HK-2 (cell line): ENCODE measurements at regions not wholly inside any gene's neighbourhood (a gene's known extent, or its start where the extent isn't known, plus 50 kb on each side); places are given as distances from the start of the nearest gene placed in this dataset.

ENCODE experiments used
- DNase-seq: peaks from one replicate; pipeline ENCODE4 v3.0.0-alpha.2; 2018; ENCODE audit not compliant: unreplicated experiment

DNA sequence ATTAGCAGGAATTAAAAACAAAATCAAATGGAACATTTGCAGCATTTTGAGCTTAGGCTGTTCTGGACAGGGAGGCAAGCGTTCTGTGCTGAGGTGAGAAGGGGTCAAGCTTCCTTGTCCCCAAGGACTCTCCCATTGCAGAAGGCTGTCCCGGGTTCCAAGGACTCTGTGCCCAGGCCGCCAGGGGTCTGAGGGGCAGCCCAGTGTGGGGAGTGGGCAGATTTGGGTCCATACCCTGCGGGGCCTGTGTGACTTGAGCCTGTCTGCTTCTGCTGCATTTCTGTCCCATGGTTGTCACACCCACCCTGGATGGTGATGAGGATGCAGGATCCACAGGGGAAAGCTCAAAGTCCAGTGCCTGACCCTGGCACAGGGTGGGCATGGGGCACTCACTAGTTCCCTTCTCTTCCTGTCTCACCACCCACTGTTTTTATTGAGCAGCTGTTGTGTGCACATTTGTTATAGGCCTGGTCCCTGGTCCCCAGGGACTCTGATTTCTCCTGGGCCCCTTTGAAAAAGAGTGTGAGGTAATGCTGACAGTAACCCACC, 211.4 kb upstream of the HS6ST1 start:
- DNase-seq: no peak

DNA sequence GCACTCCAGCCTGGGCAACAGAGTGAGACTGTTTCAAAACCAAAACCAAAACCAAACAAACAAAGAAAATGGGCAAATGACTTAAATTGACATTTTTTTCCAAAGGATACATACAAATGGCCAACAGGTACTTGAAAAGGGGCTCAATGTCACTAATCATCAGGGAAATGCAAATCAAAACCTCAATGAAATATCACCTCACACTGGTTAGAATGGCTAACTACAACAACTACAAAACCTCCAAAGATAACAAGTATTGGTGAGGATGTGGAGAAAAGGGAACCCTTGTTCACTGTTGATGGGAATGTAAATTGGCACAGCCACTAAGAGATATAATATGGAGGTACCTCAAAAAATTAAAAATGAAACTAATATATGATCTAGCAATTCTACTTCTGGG, 213.2 kb upstream of the HS6ST1 start:
- no peak for DNase-seq

- no peak for DNase-seq
Measured at GRCh38 chr2:128533101-128533500, 214.4 kb upstream of the HS6ST1 start.

- no peak for DNase-seq
Measured at GRCh38 chr2:128534688-128535392, 216.2 kb upstream of the HS6ST1 start.

GRCh38 chr2:128535953-128536352, 217.3 kb upstream of the HS6ST1 start:
- DNase-seq: no peak

DNA sequence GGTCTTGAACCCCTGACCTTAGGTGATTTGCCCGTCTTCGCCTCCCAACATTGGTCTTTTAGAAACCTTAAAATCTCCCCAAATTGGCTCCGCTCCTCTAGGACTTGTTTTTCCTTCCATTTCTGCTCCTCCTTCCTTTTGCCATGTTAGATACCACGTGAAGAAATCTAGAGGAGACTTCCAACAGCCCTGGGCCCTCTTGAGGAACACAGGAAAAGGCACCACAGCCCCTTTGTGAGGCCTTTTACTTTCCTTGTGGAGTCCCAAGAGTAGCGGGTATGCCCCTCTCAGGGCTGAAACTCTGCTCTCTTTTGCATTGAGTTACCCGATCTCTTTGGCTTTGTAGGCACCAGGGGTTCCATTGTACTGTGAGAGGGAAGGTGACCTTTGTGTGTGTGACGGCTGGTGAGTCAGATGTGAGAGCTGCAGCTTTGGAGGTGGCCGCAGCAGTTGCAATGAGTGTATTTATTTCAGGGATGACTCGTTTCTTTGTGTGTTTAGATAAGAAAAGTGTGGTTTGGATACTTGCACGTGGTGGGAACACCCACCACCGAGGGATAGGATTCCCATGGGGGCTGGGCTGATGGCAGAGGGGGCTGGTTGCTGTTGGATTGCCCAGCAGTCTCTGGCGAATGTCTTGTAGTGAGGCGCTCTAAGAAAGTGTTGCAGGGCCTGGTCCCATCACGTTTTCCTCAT, 218.4 kb upstream of the HS6ST1 start:
- no peak for DNase-seq

GRCh38 chr2:128537646-128538045, 219.0 kb upstream of the HS6ST1 start:
- DNase-seq: no peak

- DNase-seq: no peak
Measured at GRCh38 chr2:128538396-128538795, 219.7 kb upstream of the HS6ST1 start.

DNA sequence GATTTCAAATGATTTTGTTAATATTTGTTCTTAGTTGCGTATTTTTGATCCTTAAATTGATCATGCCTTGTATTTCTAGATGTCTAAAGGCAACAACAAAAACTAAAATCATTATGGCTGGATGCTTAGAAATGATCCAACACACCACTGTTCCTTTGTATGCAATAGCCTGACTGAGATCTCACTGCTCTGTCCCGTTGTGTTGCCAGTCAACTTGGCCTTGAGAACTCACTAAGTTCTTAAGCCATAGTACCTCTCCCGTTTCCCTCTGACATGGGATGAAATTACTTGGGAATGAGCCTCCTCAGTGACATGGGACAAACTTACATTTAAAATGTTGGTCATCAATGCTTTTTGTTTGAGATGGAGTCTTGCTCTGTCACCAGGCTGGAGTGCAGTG, 222.0 kb upstream of the HS6ST1 start:
- no peak for DNase-seq

DNA sequence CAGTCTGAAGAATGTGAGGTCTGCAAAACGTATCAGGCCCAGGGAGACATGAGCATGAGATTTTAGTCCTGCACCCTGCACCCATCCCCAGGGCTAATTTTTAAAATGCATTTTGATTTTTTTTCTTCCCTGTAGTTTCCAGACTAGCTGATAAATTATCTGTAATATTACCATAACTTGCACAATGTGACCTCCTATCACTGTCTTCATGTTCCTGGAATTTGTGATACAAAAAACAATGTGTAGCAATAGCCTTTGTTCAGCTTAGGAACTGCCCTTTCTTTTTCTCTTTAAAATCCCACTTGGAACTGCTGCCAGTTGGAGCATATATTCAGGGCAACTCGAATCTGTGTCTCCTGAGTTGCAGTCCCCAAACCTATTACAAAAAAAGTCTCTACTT, 222.8 kb upstream of the HS6ST1 start:
- no peak for DNase-seq

DNA sequence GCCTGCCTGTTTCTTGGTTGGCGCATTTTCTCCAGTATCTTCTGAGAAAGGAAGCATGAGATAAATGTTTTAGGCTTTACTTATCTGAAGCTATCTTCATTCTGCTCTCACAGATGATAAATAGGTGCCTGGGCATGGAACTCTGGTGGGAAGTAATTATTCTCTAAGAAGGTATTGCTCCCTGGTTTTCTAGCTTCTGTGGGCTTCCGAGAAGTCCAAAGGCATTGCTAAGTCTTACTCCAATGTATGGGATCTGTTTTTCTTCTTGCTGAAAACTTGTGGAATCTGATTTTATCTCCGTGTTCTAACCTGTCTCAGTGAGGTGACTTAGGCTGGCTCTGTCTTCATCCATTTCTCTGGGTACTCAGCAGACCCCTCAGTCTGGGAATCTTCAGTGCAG, 224.4 kb upstream of the HS6ST1 start:
- no peak for DNase-seq

DNA sequence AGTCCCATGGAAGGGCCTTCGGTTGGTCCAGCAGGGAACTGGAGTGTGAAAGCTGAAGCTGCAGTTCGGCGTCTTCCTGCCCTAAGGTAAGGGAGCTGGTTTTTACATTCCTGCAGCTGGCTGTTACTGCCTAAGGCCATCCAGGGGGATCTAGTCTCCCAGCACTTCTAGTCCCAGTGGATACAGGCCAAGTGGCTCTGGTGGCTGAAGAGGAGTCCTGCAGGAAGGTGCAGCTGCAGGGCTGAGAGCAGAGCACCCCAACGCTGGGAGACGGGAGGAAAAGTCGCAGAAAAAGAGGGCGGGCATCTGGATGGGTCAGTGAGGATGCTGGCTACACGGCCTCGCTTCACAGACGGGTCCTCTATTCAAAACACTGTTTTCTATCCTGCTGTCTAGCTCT, 225.0 kb upstream of the HS6ST1 start:
- no peak for DNase-seq

- DNase-seq: no peak
Measured at GRCh38 chr2:128544321-128545037, 225.8 kb upstream of the HS6ST1 start.

GRCh38 chr2:128545085-128545484, 226.4 kb upstream of the HS6ST1 start:
- no peak for DNase-seq

DNA sequence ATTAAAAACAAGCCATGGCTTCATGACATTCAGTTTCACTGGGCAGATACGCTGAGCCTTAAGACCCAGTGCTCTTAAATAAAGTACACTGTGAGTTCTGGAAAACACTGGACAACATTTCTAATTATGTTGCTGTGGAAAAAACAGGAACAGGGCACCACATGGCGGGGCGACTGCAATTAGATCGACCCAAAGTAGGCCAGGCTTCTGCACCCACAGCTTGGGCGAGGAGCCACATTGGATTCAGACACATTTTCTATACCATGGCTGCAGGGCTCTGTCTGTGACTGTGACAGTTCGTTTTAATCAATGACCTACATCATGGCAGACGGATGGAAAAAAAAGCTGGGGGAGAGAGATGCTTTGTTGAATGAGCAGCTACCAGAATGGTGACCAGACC, 227.2 kb upstream of the HS6ST1 start:
- no peak for DNase-seq

DNA sequence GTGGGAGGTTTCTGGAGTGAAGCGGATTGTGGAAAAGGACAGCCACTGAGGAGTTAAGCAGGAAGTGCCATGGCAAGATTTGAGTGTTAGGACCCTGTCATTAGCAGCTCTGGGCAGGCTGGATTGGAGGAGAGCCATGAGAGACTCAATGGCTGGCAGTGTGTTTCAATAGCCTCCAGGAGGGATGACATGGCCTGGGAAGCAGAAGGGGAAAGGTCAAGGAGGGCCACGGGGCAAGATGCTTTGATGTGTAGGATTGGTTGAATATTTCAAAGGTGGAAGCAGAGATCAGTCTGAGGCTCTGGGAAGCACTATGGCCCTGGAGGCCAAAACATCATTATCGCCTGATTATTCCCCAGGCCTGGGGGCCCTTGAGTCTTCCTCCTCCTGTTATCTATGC, 229.0 kb upstream of the HS6ST1 start:
- DNase-seq: no peak

GRCh38 chr2:128548461-128548891, 229.8 kb upstream of the HS6ST1 start:
- no peak for DNase-seq

- DNase-seq: no peak
Measured at GRCh38 chr2:128549094-128549493, 230.4 kb upstream of the HS6ST1 start.

- DNase-seq: no peak
Measured at GRCh38 chr2:128549646-128550260, 231.1 kb upstream of the HS6ST1 start.

- DNase-seq: no peak
Measured at GRCh38 chr2:128550389-128550788, 231.7 kb upstream of the HS6ST1 start.

GRCh38 chr2:128550801-128551416, 232.2 kb upstream of the HS6ST1 start:
- no peak for DNase-seq

GRCh38 chr2:128551435-128551834, 232.8 kb upstream of the HS6ST1 start:
- DNase-seq: no peak
